ENCODE measurements at regions not wholly inside any gene's neighbourhood (a gene's known extent, or its start where the extent isn't known, plus 50 kb on each side); places are given as distances from the start of the nearest gene placed in this dataset.
"Not testable (repeated sequence)": the region's sequence is repeated elsewhere in the genome, so short reads cannot be mapped to it uniquely, and the experiment has no call there.

DNA sequence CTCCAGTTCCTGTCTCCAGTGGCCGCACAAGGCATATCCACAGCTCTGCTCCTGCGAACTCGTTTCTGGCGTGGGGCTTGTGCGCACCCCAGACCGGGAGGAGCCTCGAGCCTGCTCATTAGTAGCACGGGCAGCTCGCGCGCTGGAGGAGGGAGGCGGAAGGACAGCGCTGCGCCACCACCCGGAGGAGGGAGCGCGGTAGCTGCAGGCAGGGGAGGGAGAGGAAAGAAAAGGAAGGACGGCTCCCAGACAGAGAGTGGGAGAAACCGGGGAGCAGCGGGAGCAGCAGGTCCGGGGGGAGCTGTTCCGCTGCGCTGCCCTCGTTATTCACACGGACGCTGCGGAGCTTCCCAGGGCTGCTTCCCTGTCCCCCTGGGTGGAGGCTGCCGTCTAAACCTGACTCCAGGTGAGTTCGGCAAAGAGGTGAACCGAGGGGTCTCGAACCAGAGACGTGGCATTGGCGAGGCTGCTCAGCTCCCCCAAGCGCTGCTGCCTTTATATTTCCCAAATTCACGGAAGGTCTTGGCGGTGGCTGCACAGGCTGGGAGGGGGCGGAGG lies 121.3 kb upstream of the ZNF717 start:
- no peak overlapping the region for H3K4me3 ChIP-seq (replicated peaks; ENCODE audit: low read depth, low read length)
- TF ChIP-seq, protein P1, sequence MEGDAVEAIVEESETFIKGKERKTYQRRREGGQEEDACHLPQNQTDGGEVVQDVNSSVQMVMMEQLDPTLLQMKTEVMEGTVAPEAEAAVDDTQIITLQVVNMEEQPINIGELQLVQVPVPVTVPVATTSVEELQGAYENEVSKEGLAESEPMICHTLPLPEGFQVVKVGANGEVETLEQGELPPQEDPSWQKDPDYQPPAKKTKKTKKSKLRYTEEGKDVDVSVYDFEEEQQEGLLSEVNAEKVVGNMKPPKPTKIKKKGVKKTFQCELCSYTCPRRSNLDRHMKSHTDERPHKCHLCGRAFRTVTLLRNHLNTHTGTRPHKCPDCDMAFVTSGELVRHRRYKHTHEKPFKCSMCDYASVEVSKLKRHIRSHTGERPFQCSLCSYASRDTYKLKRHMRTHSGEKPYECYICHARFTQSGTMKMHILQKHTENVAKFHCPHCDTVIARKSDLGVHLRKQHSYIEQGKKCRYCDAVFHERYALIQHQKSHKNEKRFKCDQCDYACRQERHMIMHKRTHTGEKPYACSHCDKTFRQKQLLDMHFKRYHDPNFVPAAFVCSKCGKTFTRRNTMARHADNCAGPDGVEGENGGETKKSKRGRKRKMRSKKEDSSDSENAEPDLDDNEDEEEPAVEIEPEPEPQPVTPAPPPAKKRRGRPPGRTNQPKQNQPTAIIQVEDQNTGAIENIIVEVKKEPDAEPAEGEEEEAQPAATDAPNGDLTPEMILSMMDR (IDR thresholded peaks at IDR 0.05; ENCODE audit: low read length, missing control alignments) = no peak
- DNase-seq (ENCODE audit: low read depth) = peak; percentile 3

DNA sequence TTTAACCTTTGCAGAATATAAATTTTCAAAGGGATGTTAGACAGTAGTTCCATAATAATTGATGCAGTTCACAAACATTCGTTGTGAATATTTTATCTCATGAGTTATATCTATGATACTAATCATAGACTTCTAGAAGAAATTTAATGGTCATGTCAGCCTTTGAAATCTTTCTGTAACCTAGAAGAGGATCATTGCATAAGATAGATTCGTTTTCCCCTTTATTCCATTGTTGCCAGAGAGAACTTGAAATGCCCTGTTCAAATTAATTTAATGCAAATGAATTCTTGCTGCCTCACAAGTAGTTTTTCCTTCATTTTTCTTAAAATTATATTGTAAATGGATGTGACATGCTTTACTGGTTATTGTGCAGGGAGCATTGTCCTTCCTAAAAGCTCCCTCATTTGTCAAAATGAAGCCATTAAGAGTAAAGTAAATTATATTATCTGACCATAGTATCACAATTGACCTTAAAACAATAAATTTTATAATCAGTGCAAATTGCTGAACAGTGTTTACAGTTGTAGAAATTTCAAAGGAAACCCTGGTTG lies 128.5 kb upstream of the ZNF717 start:
- TF ChIP-seq, protein P1 (IDR thresholded peaks at IDR 0.05; ENCODE audit: low read length, missing control alignments) = no peak

DNA sequence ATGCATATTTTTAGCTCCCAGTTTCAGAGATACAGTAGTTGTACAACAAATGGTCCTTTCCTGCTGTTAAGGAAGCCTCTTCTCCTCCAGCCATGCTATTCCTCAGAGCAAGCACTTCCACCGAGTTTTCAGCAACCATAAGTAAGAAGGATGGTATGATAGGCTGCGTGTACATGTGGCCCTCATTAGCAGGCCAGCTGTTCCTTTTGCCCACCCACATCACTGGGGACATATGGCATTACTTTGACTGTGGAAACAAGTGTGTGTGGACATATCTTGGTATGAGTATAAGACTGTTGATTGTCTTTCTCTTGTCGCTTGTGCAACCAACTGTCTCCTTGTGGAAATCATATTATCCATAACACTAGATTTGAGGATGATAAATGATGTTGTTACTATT lies 129.4 kb upstream of the ZNF717 start:
- DNase-seq (ENCODE audit: low read depth); H3K4me3 ChIP-seq (replicated peaks; ENCODE audit: low read depth, low read length): not testable (repeated sequence)

More for the DNA sequence above, 128.5 kb upstream of the ZNF717 start:
- no peak overlapping the region for H3K4me3 ChIP-seq (replicated peaks; ENCODE audit: low read depth, low read length)
- no peak for DNase-seq (ENCODE audit: low read depth)

DNA sequence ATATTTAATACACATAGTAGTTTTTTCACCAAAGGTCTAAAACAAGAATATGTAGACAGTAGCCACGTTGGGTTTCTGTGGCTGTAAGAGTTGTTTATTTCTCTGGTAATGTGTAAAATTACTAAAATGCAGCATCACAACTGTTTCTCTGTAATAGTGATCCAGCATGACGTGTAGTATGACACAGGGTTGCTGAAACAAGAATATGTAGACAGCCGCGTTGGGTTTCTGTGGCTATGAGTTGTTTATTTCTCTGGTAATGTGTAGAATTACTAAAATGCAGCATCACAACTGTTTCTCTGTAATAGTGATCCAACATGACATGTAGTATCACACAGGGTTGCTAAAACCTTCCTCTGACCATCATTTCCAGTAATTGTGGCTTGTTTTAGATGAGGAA lies 153.6 kb upstream of the ZNF717 start:
- DNase-seq (ENCODE audit: low read depth) = no peak
- TF ChIP-seq, protein P1 (IDR thresholded peaks at IDR 0.05; ENCODE audit: low read length, missing control alignments) = no peak
- H3K4me3 ChIP-seq (replicated peaks; ENCODE audit: low read depth, low read length) = no peak overlapping the region

DNA sequence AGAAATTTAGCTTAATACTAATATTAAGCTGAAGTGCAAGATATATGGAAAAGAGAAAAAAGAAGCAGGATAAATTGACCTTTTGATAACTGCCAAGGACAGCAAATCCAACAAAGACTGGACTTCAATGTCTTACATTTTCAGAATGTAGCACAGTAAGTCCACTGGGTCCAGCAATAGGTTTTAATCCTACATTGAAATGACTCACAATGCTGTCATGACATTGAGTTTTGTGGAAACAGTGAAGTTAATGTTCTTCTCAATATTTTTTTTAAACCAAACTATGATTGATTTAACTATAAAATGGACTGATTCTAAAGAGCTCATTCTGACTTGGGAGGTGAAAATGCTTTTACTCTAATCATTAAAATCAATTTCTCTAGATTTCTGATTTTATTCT lies 166.6 kb upstream of the ZNF717 start:
- no peak overlapping the region for H3K4me3 ChIP-seq (replicated peaks; ENCODE audit: low read depth, low read length)
- DNase-seq (ENCODE audit: low read depth) = no peak
- TF ChIP-seq, protein P1 (IDR thresholded peaks at IDR 0.05; ENCODE audit: low read length, missing control alignments) = no peak

DNA sequence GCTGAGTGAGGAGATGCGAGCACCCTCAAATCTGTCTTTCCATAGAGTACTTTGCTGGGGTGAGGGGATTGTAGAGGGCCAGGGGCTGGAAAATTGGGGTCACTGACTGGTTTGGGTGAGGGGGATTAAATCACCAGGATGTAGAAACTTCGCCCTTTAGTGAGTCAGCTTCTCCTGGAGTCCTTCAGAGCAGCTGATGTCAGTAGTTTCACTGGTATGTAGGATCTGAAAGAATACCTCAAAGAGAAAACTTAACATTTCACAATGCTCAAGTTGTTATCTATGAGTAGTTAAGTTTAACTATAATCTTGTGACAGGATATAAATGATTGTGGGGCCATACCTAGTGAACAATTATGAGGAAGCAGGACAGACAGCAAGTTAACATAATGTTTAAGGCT lies 174.7 kb upstream of the ZNF717 start:
- DNase-seq (ENCODE audit: low read depth) = peak; percentile 3
- not testable (repeated sequence) for H3K4me3 ChIP-seq (replicated peaks; ENCODE audit: low read depth, low read length)

DNA sequence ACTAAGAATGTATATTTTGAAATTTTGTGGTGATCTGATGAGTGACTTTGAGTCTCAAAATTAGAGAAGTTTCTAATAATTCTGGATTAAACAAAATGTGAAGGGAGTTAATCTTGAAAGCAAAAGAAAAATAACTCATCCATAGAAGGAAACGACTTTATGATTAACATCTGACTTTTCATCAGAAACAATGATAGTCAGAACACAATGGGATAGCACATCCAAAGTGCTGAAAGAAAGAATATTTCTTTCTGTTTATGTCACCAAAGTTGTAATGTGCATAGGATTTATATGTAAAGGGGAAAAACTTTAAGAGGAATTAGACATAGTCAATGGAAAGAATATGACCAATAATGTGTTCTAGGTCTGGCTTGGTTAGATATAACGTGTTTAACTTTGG lies 176.7 kb upstream of the ZNF717 start:
- not testable (repeated sequence) for H3K4me3 ChIP-seq (replicated peaks; ENCODE audit: low read depth, low read length); DNase-seq (ENCODE audit: low read depth)

DNA sequence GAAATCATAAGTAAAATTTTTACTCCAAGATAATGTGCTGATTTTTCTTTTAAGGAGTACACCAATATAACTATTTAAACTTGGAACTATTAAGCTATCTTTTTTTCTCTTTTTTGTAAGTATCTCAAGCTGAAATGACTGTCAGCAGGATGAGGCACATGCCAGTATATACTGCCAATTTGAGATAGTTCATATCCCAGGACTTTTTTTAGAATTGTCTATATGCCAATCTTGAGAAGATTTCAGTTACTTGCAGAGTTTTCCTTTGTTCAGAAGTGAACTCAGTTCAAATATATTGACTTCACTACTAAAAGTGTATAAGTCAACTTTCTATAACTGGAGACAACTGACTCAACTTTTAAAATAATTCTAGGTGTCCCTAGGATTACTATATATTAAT lies 181.7 kb upstream of the ZNF717 start:
- no peak for DNase-seq (ENCODE audit: low read depth)
- no peak overlapping the region for H3K4me3 ChIP-seq (replicated peaks; ENCODE audit: low read depth, low read length)
- TF ChIP-seq, protein P1 (IDR thresholded peaks at IDR 0.05; ENCODE audit: low read length, missing control alignments) = no peak
